ENCODE measurements at regions not wholly inside any gene's neighbourhood (a gene's known extent, or its start where the extent isn't known, plus 50 kb on each side); places are given as distances from the start of the nearest gene placed in this dataset.
"Not testable (repeated sequence)": the region's sequence is repeated elsewhere in the genome, so short reads cannot be mapped to it uniquely, and the experiment has no call there.

- Mint-ChIP-seq H3K36me3 (ENCODE audit: low read depth, unreplicated experiment) (no peaks in the 10 kb centered on the region), H3K4me1 (ENCODE audit: unreplicated experiment) (peaks cover 14% of the 10 kb centered on the region), H3K4me3 (ENCODE audit: unreplicated experiment) (no peak overlapping the region), H3K9me3 (ENCODE audit: unreplicated experiment) (no peaks in the 10 kb centered on the region), H3K27me3 (ENCODE audit: unreplicated experiment) (no peaks in the 10 kb centered on the region), H3K27ac (ENCODE audit: unreplicated experiment) (peak overlapping the region; percentile 39)
- DNase-seq (ENCODE audit: low spot score), result peak; percentile 38
- no peak for TF ChIP-seq CTCF (IDR thresholded peaks at IDR 0.05; ENCODE audit: unreplicated experiment)
These were observed 168.8 kb upstream of the POC5 start for GRCh38 chr5:75885849-75886596.

- Mint-ChIP-seq H3K4me1 (ENCODE audit: unreplicated experiment) (peaks cover 14% of the 10 kb centered on the region), H3K9me3 (ENCODE audit: unreplicated experiment) (peaks cover 4% of the 10 kb centered on the region), H3K36me3 (ENCODE audit: low read depth, unreplicated experiment) (peaks cover 2% of the 10 kb centered on the region), H3K27ac (ENCODE audit: unreplicated experiment) (no peak overlapping the region), H3K27me3 (ENCODE audit: unreplicated experiment) (no peaks in the 10 kb centered on the region), H3K4me3 (ENCODE audit: unreplicated experiment) (no peak overlapping the region)
- no peak for TF ChIP-seq CTCF (IDR thresholded peaks at IDR 0.05; ENCODE audit: unreplicated experiment)
- DNase-seq (ENCODE audit: low spot score), result no peak
These were observed 168.1 kb upstream of the POC5 start for GRCh38 chr5:75885321-75885720.

GRCh38 chr5:75869891-75870290 lies 152.7 kb upstream of the POC5 start:
- Mint-ChIP-seq H3K27ac (ENCODE audit: unreplicated experiment) (no peak overlapping the region), H3K4me1 (ENCODE audit: unreplicated experiment) (peaks cover 15% of the 10 kb centered on the region), H3K27me3 (ENCODE audit: unreplicated experiment) (no peaks in the 10 kb centered on the region), H3K4me3 (ENCODE audit: unreplicated experiment) (no peak overlapping the region), H3K9me3 (ENCODE audit: unreplicated experiment) (no peaks in the 10 kb centered on the region), H3K36me3 (ENCODE audit: low read depth, unreplicated experiment) (no peaks in the 10 kb centered on the region)
- TF ChIP-seq CTCF (IDR thresholded peaks at IDR 0.05; ENCODE audit: unreplicated experiment), result no peak
- DNase-seq (ENCODE audit: low spot score), result no peak

- no peaks in the 10 kb centered on the region for H3K36me3 Mint-ChIP-seq (ENCODE audit: low read depth, unreplicated experiment)
- no peak overlapping the region for H3K27ac Mint-ChIP-seq (ENCODE audit: unreplicated experiment)
- H3K9me3 Mint-ChIP-seq (ENCODE audit: unreplicated experiment), result no peaks in the 10 kb centered on the region
- TF ChIP-seq CTCF (IDR thresholded peaks at IDR 0.05; ENCODE audit: unreplicated experiment), result no peak
- peaks cover 9% of the 10 kb centered on the region for H3K4me1 Mint-ChIP-seq (ENCODE audit: unreplicated experiment)
- H3K4me3 Mint-ChIP-seq (ENCODE audit: unreplicated experiment), result no peak overlapping the region
- no peak for DNase-seq (ENCODE audit: low spot score)
- peaks cover 2% of the 10 kb centered on the region for H3K27me3 Mint-ChIP-seq (ENCODE audit: unreplicated experiment)
These were observed 145.6 kb upstream of the POC5 start for GRCh38 chr5:75862872-75863271.

- H3K27me3 Mint-ChIP-seq (ENCODE audit: unreplicated experiment); H3K36me3 Mint-ChIP-seq (ENCODE audit: low read depth, unreplicated experiment); H3K4me1 Mint-ChIP-seq (ENCODE audit: unreplicated experiment); H3K9me3 Mint-ChIP-seq (ENCODE audit: unreplicated experiment); DNase-seq (ENCODE audit: low spot score); H3K27ac Mint-ChIP-seq (ENCODE audit: unreplicated experiment); H3K4me3 Mint-ChIP-seq (ENCODE audit: unreplicated experiment): not testable (repeated sequence)
These were observed 142.4 kb upstream of the POC5 start for GRCh38 chr5:75859621-75860020.
